PC-9 (cell line): ENCODE measurements at regions not wholly inside any gene's neighbourhood (a gene's known extent, or its start where the extent isn't known, plus 50 kb on each side); places are given as distances from the start of the nearest gene placed in this dataset.
A peak's percentile ranks its signal among the peaks of the same experiment; 100 is the strongest.
"Not testable (repeated sequence)": the region's sequence is repeated elsewhere in the genome, so short reads cannot be mapped to it uniquely, and the experiment has no call there.

Source experiments
- BruUV-seq: library from RNA; stranded (reverse); fragments of 400-500 nt; replicated peaks from 2 replicates; lab custom pipeline; 2021; lab: Mats Ljungman, UMichigan
- CTCF ChIA-PET: fragments of 300-600 bp; sonication (Branson Sonifier 250); formaldehyde crosslinking; loops from one replicate; lab custom pipeline; 2022; ENCODE audit warnings: antibody characterized with exemption; lab: Charles Lee
- POLR2A ChIA-PET: fragments of 300-600 bp; sonication (Branson Sonifier 250); formaldehyde crosslinking; loops from one replicate; lab custom pipeline; 2022; ENCODE audit warnings: antibody characterized with exemption; ENCODE audit not compliant: unreplicated experiment; lab: Charles Lee
- DNase-seq, 2 experiments: peaks; one replicate each; pipeline versions ENCODE4 v3.0.0 to v3.0.0-alpha.2; 2015 to 2022; ENCODE audit warnings: mixed read lengths in 1 of 2
- H2AFZ ChIP-seq: fragments of 200-600 bp; sonication (generic); 2 replicates; pipeline ENCODE4 v1.8.1; 2017; ENCODE audit warnings: antibody characterized with exemption
- H3F3A ChIP-seq: fragments of 200-600 bp; sonication (generic); 2 replicates; pipeline ENCODE4 v1.8.1; 2017; ENCODE audit warnings: antibody characterized with exemption, mild to moderate bottlenecking, low read depth; ENCODE audit not compliant: insufficient read depth
- H3K27ac ChIP-seq: fragments of 200-600 bp; sonication (generic); 2 replicates; pipeline ENCODE4 v1.6.1; 2016; ENCODE audit warnings: mixed run types
- H3K27me3 ChIP-seq: fragments of 200-600 bp; sonication (generic); 2 replicates; pipeline ENCODE4 v1.6.1; 2016; ENCODE audit warnings: low read depth, mixed run types; ENCODE audit not compliant: insufficient read depth
- H3K36me3 ChIP-seq: fragments of 200-600 bp; sonication (generic); 2 replicates; pipeline ENCODE4 v1.6.1; 2016; ENCODE audit warnings: low read depth, mixed run types
- H3K4me1 ChIP-seq: fragments of 200-600 bp; sonication (generic); replicated peaks from 2 replicates; pipeline ENCODE4 v1.6.1; 2016; ENCODE audit warnings: mixed run types; ENCODE audit not compliant: insufficient read depth
- H3K4me2 ChIP-seq: fragments of 200-600 bp; sonication (generic); 2 replicates; pipeline ENCODE4 v1.6.1; 2017; ENCODE audit warnings: mixed run types
- H3K4me3 ChIP-seq: fragments of 200-600 bp; sonication (generic); 2 replicates; pipeline ENCODE4 v1.6.1; 2016; ENCODE audit warnings: mixed run types
- H3K79me2 ChIP-seq: fragments of 200-600 bp; sonication (generic); 2 replicates; pipeline ENCODE4 v1.6.1; 2017; ENCODE audit warnings: low read depth, mixed run types
- H3K9me2 ChIP-seq: fragments of 200-600 bp; sonication (generic); 2 replicates; pipeline ENCODE4 v1.8.1; 2017; ENCODE audit warnings: mild to moderate bottlenecking; ENCODE audit not compliant: insufficient read depth
- H3K9me3 ChIP-seq: fragments of 200-600 bp; sonication (generic); 2 replicates; pipeline ENCODE4 v1.8.1; 2016; ENCODE audit warnings: low read depth; ENCODE audit not compliant: insufficient read depth
- H4K20me1 ChIP-seq: fragments of 200-600 bp; sonication (generic); 2 replicates; pipeline ENCODE4 v1.8.1; 2017; ENCODE audit not compliant: insufficient read depth
- CTCF ChIP-seq: fragments of 200-600 bp; sonication (generic); conservative IDR thresholded peaks from 2 replicates; pipeline ENCODE4 v1.6.1; 2017; ENCODE audit warnings: mixed run types, antibody characterized with exemption, mild to moderate bottlenecking, moderate library complexity
- EZH2 ChIP-seq: fragments of 200-600 bp; sonication (generic); IDR thresholded peaks from 2 replicates; pipeline ENCODE4 v1.8.0; 2017; ENCODE audit warnings: antibody characterized with exemption, low read depth
- intact Hi-C: fragments of 100-400 bp; cut with micrococcal nuclease; formaldehyde crosslinking; loops from one replicate; pipeline ENCODE4 v1.10.0; 2022; ENCODE audit not compliant: unreplicated experiment

GRCh38 chr3:104359546-104359945, 1007.2 kb upstream of the ALCAM start:
- no peaks in the 10 kb centered on the region for H3K79me2 ChIP-seq
- BruUV-seq, result no TSS peak
- H3K9me3 ChIP-seq, result peaks cover 9% of the 10 kb centered on the region; the same call in 1 of the 2 replicates
- H3K27me3 ChIP-seq, result no peaks in the 10 kb centered on the region
- H3K27ac ChIP-seq, result no peak overlapping the region
- no peak overlapping the region for H3K4me3 ChIP-seq
- no peak for TF ChIP-seq EZH2
- no peak for TF ChIP-seq CTCF
- DNase-seq, result peak; percentile 28 to 43
- POLR2A ChIA-PET, result no interaction called here
- H3F3A ChIP-seq, result no peaks in the 10 kb centered on the region
- no peaks in the 10 kb centered on the region for H3K9me2 ChIP-seq
- no peak overlapping the region for H3K4me2 ChIP-seq
- intact Hi-C loops, result no loop called here
- H3K36me3 ChIP-seq, result no peaks in the 10 kb centered on the region
- CTCF ChIA-PET, result no interaction called here
- 0 out of 2 replicates have a peak overlapping the region, but pooled peaks have one; percentile 25 for H2AFZ ChIP-seq
- 0 out of 2 replicates have a peak, but pooled peaks cover 9% of the 10 kb centered on the region for H3K4me1 ChIP-seq
- no peaks in the 10 kb centered on the region for H4K20me1 ChIP-seq

GRCh38 chr3:104360038-104360437, 1006.7 kb upstream of the ALCAM start:
- no peaks in the 10 kb centered on the region for H3K27me3 ChIP-seq
- intact Hi-C loops, result no loop called here
- H3K36me3 ChIP-seq, result no peaks in the 10 kb centered on the region
- DNase-seq, result no peak
- no peak overlapping the region for H2AFZ ChIP-seq
- CTCF ChIA-PET, result no interaction called here
- H3F3A ChIP-seq, result no peaks in the 10 kb centered on the region
- 0 out of 2 replicates have a peak, but pooled peaks cover 9% of the 10 kb centered on the region for H3K4me1 ChIP-seq
- no peaks in the 10 kb centered on the region for H3K79me2 ChIP-seq
- no peak overlapping the region for H3K4me3 ChIP-seq
- no TSS peak for BruUV-seq
- POLR2A ChIA-PET, result no interaction called here
- H3K9me3 ChIP-seq, result peaks cover 9% of the 10 kb centered on the region; the same call in 1 of the 2 replicates
- no peaks in the 10 kb centered on the region for H3K9me2 ChIP-seq
- no peak for TF ChIP-seq CTCF
- TF ChIP-seq EZH2, result no peak
- no peak overlapping the region for H3K4me2 ChIP-seq
- no peaks in the 10 kb centered on the region for H4K20me1 ChIP-seq
- H3K27ac ChIP-seq, result no peak overlapping the region

- H3K36me3 ChIP-seq, H3K27me3 ChIP-seq, intact Hi-C loops, POLR2A ChIA-PET, H3K79me2 ChIP-seq, DNase-seq, H3K4me1 ChIP-seq, H3K27ac ChIP-seq, H3K9me2 ChIP-seq, BruUV-seq, H4K20me1 ChIP-seq, H3K4me2 ChIP-seq, H3K4me3 ChIP-seq, H3K9me3 ChIP-seq, CTCF ChIA-PET, H3F3A ChIP-seq: not testable (repeated sequence)
- peak overlapping the region; percentile 25; the same call in 1 of the 2 replicates for H2AFZ ChIP-seq
These were observed 1005.0 kb upstream of the ALCAM start for GRCh38 chr3:104361748-104362147.

- no peaks in the 10 kb centered on the region for H3K9me2 ChIP-seq
- intact Hi-C loops, result no loop called here
- peaks cover 9% of the 10 kb centered on the region; the same call in 1 of the 2 replicates for H3K9me3 ChIP-seq
- ChIA-PET POLR2A (no interaction called here), CTCF (no interaction called here)
- H3K27ac ChIP-seq, result no peak overlapping the region
- no peaks in the 10 kb centered on the region; the same call in 1 of the 2 replicates for H3F3A ChIP-seq
- no peaks in the 10 kb centered on the region for H3K36me3 ChIP-seq
- H3K27me3 ChIP-seq, result no peaks in the 10 kb centered on the region
- no peak overlapping the region for H3K4me3 ChIP-seq
- no peak overlapping the region for H3K4me2 ChIP-seq
- no peaks in the 10 kb centered on the region for H4K20me1 ChIP-seq
- DNase-seq, result no peak
- H3K4me1 ChIP-seq, result 0 out of 2 replicates have a peak, but pooled peaks cover 9% of the 10 kb centered on the region
- BruUV-seq, result no TSS peak
- 0 out of 2 replicates have a peak overlapping the region, but pooled peaks have one; percentile 20 for H2AFZ ChIP-seq
- H3K79me2 ChIP-seq, result no peaks in the 10 kb centered on the region
- no peak for TF ChIP-seq CTCF
- no peak for TF ChIP-seq EZH2
These were observed 1004.4 kb upstream of the ALCAM start for GRCh38 chr3:104362319-104362718.
